Stimulated activated CD4-positive, alpha-beta T cell treated with anti-CD3 and anti-CD28 coated beads, Interleukin-2, amount 100 ng/mL, for 24 hours (primary cell): ENCODE measurements at regions not wholly inside any gene's neighbourhood (a gene's known extent, or its start where the extent isn't known, plus 50 kb on each side); places are given as distances from the start of the nearest gene placed in this dataset.
"Not testable (repeated sequence)": the region's sequence is repeated elsewhere in the genome, so short reads cannot be mapped to it uniquely, and the experiment has no call there.

Experiments
- DNase-seq, 2 donors: peaks; one replicate each; pipeline ENCODE4 v3.0.0-alpha.2; 2020

DNA sequence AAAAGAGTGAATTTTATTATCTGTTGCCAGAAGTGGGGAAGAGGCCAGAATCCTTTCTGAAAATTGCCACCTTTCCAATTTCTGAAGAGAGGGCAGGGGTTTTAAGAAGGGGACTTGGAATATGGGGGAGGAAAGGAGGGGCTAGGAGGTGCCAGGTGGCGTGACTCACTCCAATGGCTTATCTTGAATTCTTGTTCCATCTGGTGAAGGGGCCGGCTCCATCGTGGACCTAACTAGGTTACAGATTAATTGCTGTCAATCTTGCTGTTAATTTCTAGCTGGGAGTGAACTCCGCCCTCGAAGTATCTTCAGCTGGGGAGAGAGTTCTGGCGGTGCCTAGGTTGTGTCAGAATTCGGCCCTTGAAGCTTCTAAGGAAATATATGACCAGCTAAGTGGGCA, 138.7 kb downstream of the YTHDC2 start:
- no peak for DNase-seq

DNA sequence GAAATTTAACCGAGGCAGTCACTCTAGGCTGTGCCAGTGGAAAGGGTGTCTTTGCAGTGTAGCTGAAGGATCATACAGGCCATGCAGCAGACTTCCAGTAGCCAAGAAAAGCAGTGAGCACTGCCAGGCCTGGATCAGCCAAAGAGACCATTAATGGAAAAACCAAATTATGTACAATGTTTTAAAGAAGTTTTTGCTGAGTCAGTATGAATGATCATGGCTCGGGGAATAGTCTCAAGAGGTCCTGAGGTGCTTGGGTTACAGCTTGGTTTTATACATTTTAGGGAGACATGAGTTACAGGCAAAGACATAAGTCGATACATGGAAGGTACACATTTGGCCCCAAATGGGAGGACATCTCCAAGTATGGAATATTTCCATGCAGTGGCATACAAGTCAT, 141.3 kb downstream of the YTHDC2 start:
- DNase-seq: no peak

DNA sequence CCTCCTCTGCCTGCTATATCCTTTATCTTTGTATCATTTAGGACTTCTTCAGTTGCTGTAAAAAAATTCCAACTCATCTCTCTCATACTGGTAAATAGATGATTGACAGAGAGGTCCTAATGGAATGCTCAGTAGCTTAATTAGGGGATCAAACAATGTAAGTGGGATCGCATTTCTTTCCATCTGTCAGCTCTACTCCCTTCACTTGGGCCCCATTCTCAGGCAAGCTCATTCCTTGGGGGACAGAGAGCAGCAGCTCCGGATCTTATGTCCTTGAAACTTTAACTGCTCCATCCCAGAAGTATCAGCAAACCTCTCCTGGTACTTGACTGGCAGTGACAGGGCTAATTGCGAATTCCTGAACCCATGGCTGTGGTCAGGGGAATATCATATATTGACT, 146.7 kb downstream of the YTHDC2 start:
- DNase-seq: no peak

DNA sequence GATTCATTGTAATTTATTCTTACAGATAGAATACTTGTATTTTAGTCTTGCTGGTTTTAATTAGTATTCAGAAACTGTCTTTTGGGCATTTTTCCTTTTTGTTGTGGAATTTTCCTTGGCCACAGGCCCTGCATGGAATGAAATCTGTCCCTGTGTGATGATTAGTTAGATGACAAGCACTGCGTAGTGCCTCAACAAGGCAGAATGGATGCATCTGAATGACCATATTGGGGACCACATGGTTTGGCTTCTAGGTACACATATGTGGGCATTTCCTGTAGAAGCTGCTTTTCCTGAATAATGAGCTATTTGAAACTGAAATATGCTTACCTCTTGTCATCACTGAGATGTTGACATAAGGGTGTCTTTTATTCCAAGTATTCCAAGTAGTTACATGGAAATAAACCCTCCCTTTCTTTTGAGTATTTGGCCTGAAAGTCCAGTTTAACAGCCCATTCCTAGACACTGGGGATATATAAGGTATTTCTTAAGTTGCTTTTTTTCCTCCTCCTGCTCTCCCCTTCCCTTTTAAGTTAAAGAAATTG, 147.3 kb downstream of the YTHDC2 start:
- DNase-seq: no peak

DNA sequence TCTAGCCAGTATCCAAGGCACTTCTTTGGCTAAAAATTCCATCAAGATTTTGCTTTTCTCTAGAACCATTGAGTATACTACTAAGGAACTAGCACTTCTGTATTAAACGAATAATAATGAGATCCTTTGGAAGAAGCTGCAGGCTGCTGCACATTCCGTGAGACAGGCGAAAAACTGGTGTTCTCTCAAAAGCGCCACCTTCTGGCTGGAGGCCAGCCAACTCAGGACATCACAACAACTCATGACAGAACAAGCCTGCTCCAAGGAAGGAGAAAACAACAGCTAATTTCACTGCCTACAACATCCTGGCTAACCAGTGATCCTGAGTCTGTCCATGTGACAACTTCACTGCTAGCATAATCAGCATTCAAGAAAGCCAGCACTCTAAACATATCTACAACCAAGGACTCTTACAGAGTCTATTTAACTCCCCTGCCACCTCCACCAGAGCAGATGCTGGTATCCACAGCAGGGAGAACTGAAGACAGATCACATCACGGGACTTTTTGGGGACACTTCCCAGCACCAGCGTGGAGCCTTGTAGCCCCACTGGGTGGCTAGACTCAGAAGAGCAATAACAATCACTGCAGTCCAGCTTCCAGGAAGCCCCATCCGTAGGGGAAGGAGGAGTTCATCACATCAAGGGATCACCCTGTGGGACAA, 150.5 kb downstream of the YTHDC2 start:
- DNase-seq: peak; percentile 26 to 46

DNA sequence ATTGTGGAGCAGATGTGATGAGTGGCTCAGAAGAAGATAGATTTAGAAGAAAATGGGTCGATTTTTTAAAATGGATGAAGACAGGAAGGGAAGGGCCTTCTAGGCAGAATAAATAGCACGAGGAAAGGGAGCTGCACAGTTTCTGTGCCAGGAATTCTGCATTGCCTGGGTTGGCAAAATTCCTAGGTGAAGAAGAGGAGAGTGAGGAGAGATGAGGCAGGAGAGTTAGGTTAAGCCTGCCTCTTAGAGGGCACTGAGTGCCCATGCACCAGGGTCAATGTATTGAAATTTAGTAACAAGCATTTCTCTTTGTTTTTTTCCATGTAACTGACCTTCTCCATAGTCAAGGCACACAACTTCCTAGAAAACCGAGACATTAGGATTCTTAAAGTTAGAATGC, 159.5 kb downstream of the YTHDC2 start:
- no peak for DNase-seq

DNA sequence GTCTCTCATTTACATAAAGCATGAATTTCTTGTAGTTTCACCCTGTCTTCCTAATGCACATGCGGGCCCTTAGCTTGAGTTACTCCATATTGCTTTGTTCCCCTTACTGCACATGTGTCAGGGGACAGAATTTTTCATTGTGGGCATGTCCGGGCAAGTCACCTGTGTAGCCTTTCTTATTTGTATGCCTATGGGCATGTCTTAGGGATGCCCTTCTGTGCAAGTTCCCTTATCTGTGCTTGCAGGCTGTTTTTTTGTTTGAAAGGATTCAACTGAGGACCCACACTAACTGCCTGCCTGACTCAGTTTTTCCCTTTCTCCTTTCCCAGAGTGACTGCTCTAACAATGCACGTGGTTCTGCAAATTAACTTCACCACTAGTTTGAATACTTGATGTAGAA, 161.7 kb downstream of the YTHDC2 start:
- DNase-seq: no peak

DNA sequence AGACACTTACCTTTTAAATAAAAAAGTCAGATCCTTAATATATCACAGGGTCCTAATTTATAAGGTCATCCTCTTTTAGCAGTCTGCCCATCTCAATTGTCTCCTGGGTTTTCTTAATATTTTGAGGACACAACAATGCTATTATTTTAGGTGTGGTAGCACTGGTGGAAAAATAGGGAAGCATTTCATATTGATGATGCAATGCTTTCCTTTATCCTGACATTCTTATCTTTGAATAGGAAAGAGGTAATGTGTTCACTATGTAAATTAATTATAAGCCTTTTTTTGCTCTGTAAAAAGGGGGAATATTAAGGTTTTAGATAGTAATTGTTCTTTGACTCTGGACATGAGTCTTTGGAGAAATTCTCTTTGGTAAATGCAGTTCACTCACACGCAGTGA, 164.7 kb downstream of the YTHDC2 start:
- no peak for DNase-seq

GRCh38 chr5:113678924-113679575, 165.6 kb downstream of the YTHDC2 start:
- peak in 1 of 2 donors; percentile 8 for DNase-seq

- DNase-seq: no peak
These were observed 167.0 kb downstream of the YTHDC2 start for GRCh38 chr5:113680534-113680933.

DNA sequence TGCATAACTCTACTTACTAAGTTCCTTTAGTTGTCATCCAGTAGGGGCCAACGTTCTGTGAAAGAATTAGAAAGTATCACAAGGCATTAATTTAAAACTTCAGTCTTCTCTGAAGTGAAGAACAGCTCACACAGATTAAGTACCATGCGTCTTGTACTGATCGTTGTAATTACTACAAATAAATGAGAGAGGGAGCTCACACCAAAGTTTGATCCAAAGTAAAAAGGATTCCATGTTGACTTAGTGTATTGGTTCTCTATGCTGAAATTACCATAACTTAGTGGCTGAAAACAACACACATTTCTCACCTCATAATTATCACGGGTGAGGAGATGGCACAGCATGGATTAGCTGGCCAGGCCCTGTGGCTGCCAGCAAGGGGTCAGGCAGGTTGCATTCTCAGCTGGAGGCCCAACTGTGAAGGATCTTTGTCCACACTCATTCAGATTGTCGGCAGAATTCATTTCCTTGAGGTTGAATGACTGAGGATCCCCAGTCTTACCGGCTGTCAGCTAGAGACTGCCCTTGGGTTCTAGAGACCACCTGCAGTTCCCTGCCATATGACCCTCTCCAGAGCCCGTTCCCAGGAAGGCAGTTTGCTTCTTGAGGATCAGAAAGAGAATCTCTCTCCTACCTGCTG, 169.1 kb downstream of the YTHDC2 start:
- no peak for DNase-seq

DNA sequence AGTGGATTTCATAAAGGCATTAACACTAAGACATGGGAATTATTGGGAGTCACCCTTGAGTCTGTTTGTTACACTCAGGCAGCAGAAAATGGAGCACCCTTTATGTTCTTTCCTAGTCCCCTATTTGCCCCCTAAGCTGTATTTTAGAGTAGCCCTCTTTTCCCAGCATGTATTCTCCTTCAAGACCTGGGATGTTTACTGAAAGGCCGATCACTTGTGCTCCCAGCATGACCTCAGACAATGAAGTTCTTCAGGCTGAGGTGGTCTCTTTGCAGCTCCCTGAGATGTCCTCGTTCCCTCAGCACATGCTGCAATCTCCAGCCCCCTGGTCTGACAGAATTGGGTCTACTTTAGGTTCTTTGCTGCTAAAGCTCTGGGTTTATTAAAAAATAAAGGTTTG, 169.7 kb downstream of the YTHDC2 start:
- no peak for DNase-seq

DNA sequence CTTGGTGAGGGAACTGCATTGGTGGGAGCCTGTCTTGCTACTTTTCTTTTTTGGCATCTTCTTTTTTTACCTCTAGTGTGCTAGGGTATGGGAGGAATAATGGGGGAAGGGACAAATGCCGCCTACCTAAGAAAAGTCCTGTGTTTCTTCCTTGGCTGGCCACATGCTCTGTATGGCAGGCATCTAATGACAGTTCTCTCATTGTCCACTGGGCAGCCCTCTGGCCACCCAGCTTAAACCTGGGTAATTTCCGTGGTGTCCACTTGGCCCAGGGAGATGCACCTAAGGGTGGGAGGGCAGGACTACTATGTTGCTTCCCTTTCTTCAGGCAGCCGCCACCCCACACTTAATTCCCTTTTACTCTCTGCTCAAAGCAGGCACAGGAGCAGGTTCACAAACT, 173.1 kb downstream of the YTHDC2 start:
- DNase-seq: no peak

- DNase-seq: no peak
These were observed 176.2 kb downstream of the YTHDC2 start for GRCh38 chr5:113689647-113690046.

GRCh38 chr5:113692466-113692865, 179.0 kb downstream of the YTHDC2 start:
- no peak for DNase-seq

- no peak for DNase-seq
These were observed 179.5 kb downstream of the YTHDC2 start for GRCh38 chr5:113692891-113693457.

DNA sequence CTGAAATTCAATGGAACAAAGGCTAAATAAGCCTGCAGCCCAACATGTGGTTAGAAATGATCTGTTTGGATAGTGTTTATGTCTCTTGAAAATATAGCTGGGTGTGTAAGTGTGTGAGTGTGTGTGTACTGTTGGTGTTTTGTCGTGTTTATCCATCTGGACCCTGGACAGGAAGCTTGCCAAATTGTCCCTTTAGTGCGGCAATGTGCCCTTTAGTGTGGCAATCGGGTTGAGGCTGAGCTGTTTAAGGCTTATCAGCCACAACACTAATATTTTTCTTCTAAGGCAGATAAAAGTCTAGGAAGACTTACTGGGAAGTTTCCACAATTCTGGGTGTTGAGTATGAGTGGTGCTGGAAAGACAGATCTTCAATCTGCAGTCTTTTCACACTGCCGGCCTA, 180.2 kb downstream of the YTHDC2 start:
- no peak for DNase-seq

GRCh38 chr5:113694576-113694975, 181.1 kb downstream of the YTHDC2 start:
- DNase-seq: no peak

DNA sequence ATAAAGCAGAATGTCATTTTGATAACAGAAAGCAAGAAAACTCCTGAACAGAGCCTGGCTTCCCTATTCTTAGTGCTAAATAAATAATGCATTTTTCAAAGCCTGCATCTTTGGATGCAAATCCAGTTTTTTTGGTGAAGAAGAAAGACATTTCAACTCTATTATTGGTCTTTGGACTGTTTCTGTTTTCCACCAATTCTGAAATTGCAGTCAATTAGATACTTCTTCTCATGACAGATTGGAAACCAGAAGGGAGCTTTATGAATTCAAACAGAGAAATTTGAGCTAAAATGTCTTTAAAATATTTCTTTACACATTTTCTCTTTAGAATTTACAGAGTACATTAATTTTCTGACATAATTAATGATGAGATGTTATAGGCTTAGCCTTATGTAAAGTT, 189.8 kb downstream of the YTHDC2 start:
- DNase-seq: no peak

GRCh38 chr5:113705657-113706056, 192.2 kb downstream of the YTHDC2 start:
- no peak for DNase-seq

DNA sequence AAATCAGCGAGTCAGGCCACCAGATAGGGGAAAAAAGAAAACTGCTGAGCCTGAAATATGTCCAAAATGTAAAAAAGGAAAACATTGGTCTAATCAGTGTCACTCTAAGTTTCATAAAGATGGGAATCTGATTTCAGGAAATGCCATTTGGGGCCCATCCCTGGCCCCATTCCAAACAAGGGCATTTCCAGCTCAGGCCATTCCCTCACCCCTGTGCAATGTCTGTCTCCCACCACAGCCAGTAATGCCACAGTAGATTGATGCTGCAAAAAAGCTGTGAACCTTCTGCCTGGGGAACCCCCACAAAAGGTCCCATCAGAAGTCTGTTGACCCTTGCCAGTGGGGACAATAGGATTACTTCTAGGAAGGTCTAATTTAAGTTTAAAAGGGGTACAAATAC, 199.6 kb downstream of the YTHDC2 start:
- no peak for DNase-seq

GRCh38 chr5:113715921-113716320, 202.4 kb downstream of the YTHDC2 start:
- DNase-seq: not testable (repeated sequence)

DNA sequence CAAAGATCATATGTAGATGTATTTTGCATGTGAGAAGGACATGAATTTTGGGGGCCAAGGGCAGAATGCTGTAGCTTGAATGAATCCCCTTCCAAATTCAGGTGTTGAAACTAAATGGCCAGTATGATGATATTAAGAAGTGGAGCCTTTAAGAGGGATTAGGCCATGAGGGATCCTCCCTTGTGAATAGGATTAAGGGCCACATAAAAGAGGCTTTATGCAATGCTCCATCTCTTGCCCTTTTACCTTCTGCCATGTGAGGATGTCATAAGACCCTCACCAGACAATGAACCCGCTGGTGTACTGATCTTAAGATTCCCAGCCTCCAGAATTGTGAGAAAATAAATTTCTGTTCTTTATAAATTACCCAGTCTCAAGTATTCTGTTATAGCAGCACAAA, 206.1 kb downstream of the YTHDC2 start:
- no peak for DNase-seq

- no peak for DNase-seq
These were observed 207.7 kb downstream of the YTHDC2 start for GRCh38 chr5:113721171-113721570.
